Endothelial cell of umbilical vein (primary cell): ENCODE measurements at regions not wholly inside any gene's neighbourhood (a gene's known extent, or its start where the extent isn't known, plus 50 kb on each side); places are given as distances from the start of the nearest gene placed in this dataset.

Experiments used
- BruUV-seq: library from RNA; stranded (reverse); fragments of 400-500 nt; replicated peaks from 2 replicates; lab custom pipeline; 2021; lab: Mats Ljungman, UMichigan
- CTCF ChIA-PET: fragments of 300-600, 350-600 bp; sonication (Branson Sonifier 250); formaldehyde crosslinking; loops from one replicate; lab custom pipeline; 2021; ENCODE audit warnings: antibody characterized with exemption, inconsistent platforms; lab: Charles Lee
- POLR2A ChIA-PET: fragments of 300-600, 350-600 bp; sonication (Branson Sonifier 250); formaldehyde crosslinking; loops from one replicate; lab custom pipeline; 2021; ENCODE audit warnings: antibody characterized with exemption, inconsistent platforms; lab: Charles Lee
- DNase-seq: peaks from one replicate; pipeline ENCODE4 v3.0.0-alpha.2; 2011; ENCODE audit warnings: low read depth, low spot score
- FAIRE-seq: peaks from 2 replicates; lab custom pipeline; 2011; peaks lifted over from hg19 to GRCh38; lab: Jason Lieb, UNC
- H2AFZ ChIP-seq: 2 replicates; pipeline ENCODE4 v1.6.0; 2012; ENCODE audit warnings: low read depth, low read length, control low read depth, inconsistent platforms
- H3K27ac ChIP-seq: 2 replicates; pipeline ENCODE4 v1.5.1; 2011; ENCODE audit warnings: low read depth, mild to moderate bottlenecking, control low read depth, low read length, moderate library complexity; ENCODE audit not compliant: insufficient read depth
- H3K27me3 ChIP-seq, 2 experiments: 2 replicates each; pipeline versions ENCODE4 v1.6.0 to v1.6.1; 2011; ENCODE audit warnings: low read length in 2 of 2, mixed read lengths in 1 of 2; ENCODE audit not compliant: control insufficient read depth in 2 of 2, insufficient read depth in 2 of 2
- H3K36me3 ChIP-seq, 2 experiments: 2 replicates in 1 of 2; 3 replicates in 1 of 2; pipeline ENCODE4 v1.5.1; 2011; ENCODE audit warnings: low read length in 2 of 2, mild to moderate bottlenecking in 1 of 2, moderate library complexity in 1 of 2; ENCODE audit not compliant: control insufficient read depth in 2 of 2, insufficient read depth in 2 of 2; ENCODE audit errors: extremely low read depth in 1 of 2
- H3K4me1 ChIP-seq: 3 replicates; pipeline ENCODE4 v1.5.1; 2011; ENCODE audit warnings: mild to moderate bottlenecking, low read length; ENCODE audit not compliant: control insufficient read depth, insufficient read depth; ENCODE audit errors: extremely low read depth
- H3K4me2 ChIP-seq: 2 replicates; pipeline ENCODE4 v1.6.1; 2011; ENCODE audit warnings: low read length, control low read depth, mixed read lengths; ENCODE audit not compliant: insufficient read depth
- H3K4me3 ChIP-seq, 3 experiments: fragments of 200-600 bp in 1 of 3; sonication (generic), shearing (Covaris generic) in 1 of 3; replicated peaks in 1 of 3; 2 replicates each; pipeline ENCODE4 v1.5.1; 2011 to 2016; ENCODE audit warnings: control low read depth in 3 of 3, low read length in 3 of 3, mild to moderate bottlenecking in 2 of 3, inconsistent platforms in 1 of 3, low read depth in 1 of 3, moderate library complexity in 1 of 3; ENCODE audit not compliant: insufficient read depth in 1 of 3
- H3K79me2 ChIP-seq: 2 replicates; pipeline ENCODE4 v1.6.0; 2012; ENCODE audit warnings: low read length, inconsistent platforms; ENCODE audit not compliant: control insufficient read depth, insufficient read depth
- H3K9ac ChIP-seq: replicated peaks from 2 replicates; pipeline ENCODE3; 2011; ENCODE audit warnings: low read length, control low read depth; ENCODE audit not compliant: insufficient read depth; ENCODE audit errors: extremely low read depth
- H3K9me1 ChIP-seq: replicated peaks from 3 replicates; pipeline ENCODE4 v1.6.0; 2011; ENCODE audit warnings: mild to moderate bottlenecking, low read length; ENCODE audit not compliant: control insufficient read depth, insufficient read depth; ENCODE audit errors: extremely low read depth
- H3K9me3 ChIP-seq: replicated peaks from 2 replicates; pipeline ENCODE4 v1.5.1; 2012; ENCODE audit warnings: low read length, inconsistent platforms; ENCODE audit not compliant: control insufficient read depth, insufficient read depth
- H4K20me1 ChIP-seq: replicated peaks from 2 replicates; pipeline ENCODE3; 2011; ENCODE audit warnings: mild to moderate bottlenecking, low read length; ENCODE audit not compliant: control insufficient read depth, insufficient read depth; ENCODE audit errors: extremely low read depth
- CTCF ChIP-seq, 2 donors: IDR thresholded peaks; 1 replicate in 1 of 2; 2 replicates in 1 of 2; pipeline ENCODE4 v1.5.1; 2011; ENCODE audit warnings: low read length in 2 of 2, mild to moderate bottlenecking in 2 of 2, moderate library complexity in 2 of 2, control low read depth in 1 of 2, inconsistent platforms in 1 of 2, low read depth in 1 of 2; ENCODE audit not compliant: insufficient read depth in 1 of 2; ENCODE audit errors: extremely low read depth in 1 of 2
- EZH2 ChIP-seq: IDR thresholded peaks from 2 replicates; pipeline ENCODE4 v1.6.1; 2012; ENCODE audit warnings: borderline replicate concordance, low read depth, mild to moderate bottlenecking, moderate library complexity, low read length, inconsistent platforms; ENCODE audit not compliant: severe bottlenecking
- FOS ChIP-seq: IDR thresholded peaks from 2 replicates; pipeline ENCODE4 v1.6.1; 2011; ENCODE audit warnings: mild to moderate bottlenecking, low read length, moderate library complexity, borderline replicate concordance; ENCODE audit not compliant: insufficient read depth
- GATA2 ChIP-seq: IDR thresholded peaks from 2 replicates; pipeline ENCODE4 v1.7.0; 2011; ENCODE audit warnings: low read depth, mild to moderate bottlenecking, moderate library complexity, mixed read lengths, low read length; ENCODE audit not compliant: insufficient read length, insufficient read depth
- JUN ChIP-seq: IDR thresholded peaks from 2 replicates; pipeline ENCODE4 v1.6.1; 2011; ENCODE audit warnings: borderline replicate concordance, low read depth; ENCODE audit not compliant: insufficient read length, insufficient read depth
- MAX ChIP-seq: IDR thresholded peaks from 2 replicates; pipeline ENCODE4 v1.6.1; 2011; ENCODE audit not compliant: insufficient read depth, insufficient read length
- MYC ChIP-seq: IDR thresholded peaks from one replicate; pipeline ENCODE4 v1.6.1; 2011; ENCODE audit warnings: mild to moderate bottlenecking, low read depth, low read length
- POLR2A ChIP-seq: IDR thresholded peaks from 2 replicates; pipeline ENCODE4 v1.6.1; 2012; ENCODE audit warnings: low read depth, mild to moderate bottlenecking, control low read depth, low read length
- POLR2AphosphoS5 ChIP-seq: IDR thresholded peaks from 2 replicates; pipeline ENCODE4 v1.6.1; 2012; ENCODE audit warnings: low read depth, mild to moderate bottlenecking, control low read depth, low read length, moderate library complexity; ENCODE audit not compliant: insufficient read depth
- dilution Hi-C: fragments of 300-500 bp; cut with MboI; formaldehyde crosslinking; loops from one replicate; pipeline ENCODE4 v1.15.0; 2019; ENCODE audit warnings: low sequenced_read_pairs; ENCODE audit not compliant: extremely low pct_ligation_motif_present
- intact Hi-C: fragments of 100-400 bp; cut with micrococcal nuclease; formaldehyde crosslinking; loops from one replicate; pipeline ENCODE4 v1.10.0; 2022

GRCh38 chr11:70776914-70777532 lies 378.7 kb downstream of the CTTN start:
- Histone ChIP-seq H3K4me3 (no peak overlapping the region), H3K27ac (no peak overlapping the region), H3K9me3 (no peaks in the 10 kb centered on the region), H2AFZ (no peak overlapping the region), H3K9ac (no peak overlapping the region), H3K9me1 (no peaks in the 10 kb centered on the region), H3K36me3 (no peaks in the 10 kb centered on the region), H4K20me1 (no peaks in the 10 kb centered on the region), H3K4me2 (no peak overlapping the region), H3K27me3 (no peaks in the 10 kb centered on the region), H3K4me1 (no peaks in the 10 kb centered on the region), H3K79me2 (no peaks in the 10 kb centered on the region)
- ChIA-PET CTCF (no interaction called here), POLR2A (no interaction called here)
- intact Hi-C loops, result no loop called here
- no peak for DNase-seq
- no peak for FAIRE-seq
- no peak for TF ChIP-seq EZH2
- TF ChIP-seq POLR2AphosphoS5, result no peak
- no peak for TF ChIP-seq JUN
- no peak for TF ChIP-seq CTCF (IDR thresholded peaks at IDR 0.05; ENCODE audit: extremely low read depth in 1 of 2, insufficient read depth in 1 of 2, low read depth in 1 of 2, low read length in 2 of 2)
- TF ChIP-seq MAX, result no peak
- TF ChIP-seq MYC, result no peak
- TF ChIP-seq POLR2A, result no peak
- TF ChIP-seq FOS, result no peak
- no peak for TF ChIP-seq GATA2
- dilution Hi-C loops, result no loop called here
- BruUV-seq, result no TSS peak
